IMR-90 (cell line): ENCODE measurements at regions not wholly inside any gene's neighbourhood (a gene's known extent, or its start where the extent isn't known, plus 50 kb on each side); places are given as distances from the start of the nearest gene placed in this dataset.

Experiments used
- ATAC-seq: fragments of 200-7000 bp; cut with Tn5 transposase; 2 replicates; pipeline ENCODE4 v1.9.1; 2020; ENCODE audit warnings: low read depth, mild to moderate bottlenecking, moderate library complexity
- BruUV-seq: library from RNA; stranded (reverse); fragments of 400-500 nt; replicated peaks from 2 replicates; lab custom pipeline; 2021; lab: Mats Ljungman, UMichigan
- CTCF ChIA-PET: fragments of 300-600 bp; formaldehyde crosslinking; extraction: SDS; loops from one replicate; lab custom pipeline; 2021; ENCODE audit warnings: antibody characterized with exemption; lab: Yijun Ruan, JAX
- POLR2A ChIA-PET: fragments of 300-600 bp; sonication (Branson Sonifier 250); formaldehyde crosslinking; loops from one replicate; lab custom pipeline; 2022; ENCODE audit warnings: antibody characterized with exemption; ENCODE audit not compliant: unreplicated experiment; lab: Charles Lee
- DNase-seq: peaks from one replicate; pipeline ENCODE4 v3.0.0; 2013
- H2AFZ ChIP-seq: replicated peaks from 2 replicates; pipeline ENCODE3; 2013; ENCODE audit warnings: low read length, mild to moderate bottlenecking; ENCODE audit not compliant: poor library complexity
- H2AK5ac ChIP-seq: 2 replicates; pipeline ENCODE4 v1.6.1; 2013; ENCODE audit warnings: low read depth, low read length, inconsistent platforms
- H2AK9ac ChIP-seq: replicated peaks from 2 replicates; pipeline ENCODE3; 2013; ENCODE audit warnings: mild to moderate bottlenecking, low read depth, low read length, moderate library complexity; ENCODE audit not compliant: poor library complexity
- H2BK120ac ChIP-seq: 2 replicates; pipeline ENCODE4 v1.6.1; 2013; ENCODE audit warnings: low read depth, low read length, inconsistent platforms
- H2BK15ac ChIP-seq: 3 replicates; pipeline ENCODE4 v1.6.1; 2013; ENCODE audit warnings: low read depth, low read length, inconsistent platforms
- H2BK20ac ChIP-seq: 2 replicates; pipeline ENCODE4 v1.6.1; 2013; ENCODE audit warnings: low read depth, mild to moderate bottlenecking, inconsistent platforms, low read length, moderate library complexity
- H2BK5ac ChIP-seq: 2 replicates; pipeline ENCODE4 v1.6.1; 2013; ENCODE audit warnings: mild to moderate bottlenecking, low read depth, low read length, inconsistent platforms; ENCODE audit not compliant: poor library complexity, severe bottlenecking
- H3K14ac ChIP-seq: replicated peaks from 2 replicates; pipeline ENCODE4 v1.6.1; 2013; ENCODE audit warnings: low read depth, low read length, inconsistent platforms
- H3K18ac ChIP-seq: 2 replicates; pipeline ENCODE4 v1.6.1; 2013; ENCODE audit warnings: low read depth, low read length, control low read depth
- H3K23ac ChIP-seq: 2 replicates; pipeline ENCODE4 v1.6.1; 2013; ENCODE audit warnings: low read depth, low read length, inconsistent platforms
- H3K27ac ChIP-seq: 2 replicates; pipeline ENCODE4 v1.5.1; 2013; ENCODE audit warnings: mild to moderate bottlenecking, control low read depth, low read length; ENCODE audit not compliant: insufficient read depth
- H3K27me3 ChIP-seq: 2 replicates; pipeline ENCODE4 v1.6.1; 2013; ENCODE audit warnings: low read length; ENCODE audit not compliant: control insufficient read depth, insufficient read depth
- H3K36me3 ChIP-seq: 2 replicates; pipeline ENCODE4 v1.6.1; 2013; ENCODE audit warnings: low read length, mixed read lengths; ENCODE audit not compliant: control insufficient read depth, insufficient read depth
- H3K4ac ChIP-seq: 2 replicates; pipeline ENCODE4 v1.6.1; 2013; ENCODE audit warnings: low read depth, low read length, inconsistent platforms
- H3K4me1 ChIP-seq: 2 replicates; pipeline ENCODE4 v1.6.1; 2013; ENCODE audit warnings: low read length, mixed read lengths; ENCODE audit not compliant: control insufficient read depth, insufficient read depth
- H3K4me2 ChIP-seq: 2 replicates; pipeline ENCODE4 v1.6.1; 2013; ENCODE audit warnings: low read depth, mild to moderate bottlenecking, control low read depth, low read length, moderate library complexity
- H3K4me3 ChIP-seq: 2 replicates; pipeline ENCODE4 v1.5.1; 2013; ENCODE audit warnings: low read depth, mild to moderate bottlenecking, control low read depth, low read length, moderate library complexity; ENCODE audit not compliant: insufficient read depth
- H3K56ac ChIP-seq: 2 replicates; pipeline ENCODE4 v1.6.1; 2013; ENCODE audit warnings: low read length, inconsistent platforms; ENCODE audit not compliant: insufficient read depth; ENCODE audit errors: extremely low read depth
- H3K79me1 ChIP-seq, 2 experiments: 2 replicates each; pipeline ENCODE4 v1.6.1; 2013; ENCODE audit warnings: low read length in 2 of 2, inconsistent platforms in 1 of 2, low read depth in 1 of 2
- H3K9ac ChIP-seq: 2 replicates; pipeline ENCODE4 v1.6.1; 2013; ENCODE audit warnings: low read depth, low read length, control low read depth
- H3K9me1 ChIP-seq: 2 replicates; pipeline ENCODE4 v1.6.1; 2013; ENCODE audit warnings: low read length, inconsistent platforms; ENCODE audit not compliant: insufficient read depth
- H3K9me3 ChIP-seq: 2 replicates; pipeline ENCODE4 v1.6.1; 2013; ENCODE audit warnings: low read length; ENCODE audit not compliant: control insufficient read depth, insufficient read depth
- H4K20me1 ChIP-seq: 2 replicates; pipeline ENCODE4 v1.6.1; 2013; ENCODE audit warnings: low read length, inconsistent platforms; ENCODE audit not compliant: insufficient read depth
- H4K5ac ChIP-seq: 2 replicates; pipeline ENCODE4 v1.6.1; 2013; ENCODE audit warnings: mild to moderate bottlenecking, low read depth, low read length, control low read depth
- H4K8ac ChIP-seq, 2 experiments: 2 replicates each; pipeline ENCODE4 v1.6.1; 2013; ENCODE audit warnings: low read depth in 2 of 2, low read length in 2 of 2, control low read depth in 1 of 2, inconsistent platforms in 1 of 2
- H4K91ac ChIP-seq: 2 replicates; pipeline ENCODE4 v1.6.1; 2013; ENCODE audit warnings: low read depth, low read length, inconsistent platforms; ENCODE audit not compliant: insufficient read depth
- CEBPB ChIP-seq: IDR thresholded peaks from 2 replicates; pipeline ENCODE4 v1.6.1; 2012; ENCODE audit warnings: low read depth, low read length, improper control_type of control experiment
- CHD1 ChIP-seq: IDR thresholded peaks from 2 replicates; pipeline ENCODE4 v1.6.1; 2012; ENCODE audit warnings: low read depth, low read length, improper control_type of control experiment
- CTCF ChIP-seq: conservative IDR thresholded peaks from 2 replicates; pipeline ENCODE4 v1.5.1; 2012; ENCODE audit warnings: mild to moderate bottlenecking, low read depth, low read length, improper control_type of control experiment
- ELK1 ChIP-seq: fragments of 150-350 bp; IDR thresholded peaks from 2 replicates; pipeline ENCODE4 v1.6.1; 2016; ENCODE audit warnings: low read depth, mild to moderate bottlenecking, low read length, moderate library complexity, borderline replicate concordance
- FOS ChIP-seq: fragments of 150-350 bp; IDR thresholded peaks from 2 replicates; pipeline ENCODE4 v1.6.1; 2016; ENCODE audit warnings: low read depth, low read length
- MAFK ChIP-seq: IDR thresholded peaks from 2 replicates; pipeline ENCODE4 v1.6.1; 2012; ENCODE audit warnings: low read depth, low read length, improper control_type of control experiment
- MXI1 ChIP-seq: IDR thresholded peaks from 2 replicates; pipeline ENCODE4 v1.6.1; 2012; ENCODE audit warnings: low read depth, mild to moderate bottlenecking, low read length, moderate library complexity, borderline replicate concordance
- NFE2L2 ChIP-seq: fragments of 150-350 bp; IDR thresholded peaks from 2 replicates; pipeline ENCODE4 v1.6.1; 2016; ENCODE audit warnings: low read depth, mild to moderate bottlenecking, low read length
- POLR2A ChIP-seq: IDR thresholded peaks from 2 replicates; pipeline ENCODE4 v1.6.1; 2012; ENCODE audit warnings: mild to moderate bottlenecking, low read depth, low read length
- RAD21 ChIP-seq: IDR thresholded peaks from 2 replicates; pipeline ENCODE4 v1.6.1; 2012; ENCODE audit warnings: low read length, improper control_type of control experiment
- RCOR1 ChIP-seq: IDR thresholded peaks from 2 replicates; pipeline ENCODE4 v1.6.1; 2012; ENCODE audit warnings: mild to moderate bottlenecking, low read length, improper control_type of control experiment; ENCODE audit not compliant: insufficient replicate concordance
- USF2 ChIP-seq: fragments of 150-350 bp; IDR thresholded peaks from 2 replicates; pipeline ENCODE4 v1.6.1; 2017; ENCODE audit warnings: mild to moderate bottlenecking, antibody characterized with exemption, low read length, low read depth
- WGBS, 2 experiments: methylation state at CpG; one replicate each; pipeline versions ENCODE4 v1.1.5 to v1.1.7; 2013; ENCODE audit warnings: missing lambda C conversion rate in 2 of 2; ENCODE audit not compliant: insufficient read length in 1 of 2; ENCODE audit errors: extremely low coverage in 2 of 2; 5-methylcytosine and 5-hydroxymethylcytosine counted together
- dilution Hi-C: fragments of 300-500 bp; cut with HindIII; formaldehyde crosslinking; loops from one replicate; pipeline ENCODE4 v1.14.3; 2018; ENCODE audit warnings: low sequenced_read_pairs; ENCODE audit not compliant: unreplicated experiment
- in situ Hi-C: fragments of 300-500 bp; cut with MboI; formaldehyde crosslinking; loops from 3 replicates; pipeline ENCODE4 v1.14.3; 2019; ENCODE audit warnings: low sequenced_read_pairs, inconsistent platforms, mixed read lengths
- intact Hi-C: fragments of 100-400 bp; cut with micrococcal nuclease; formaldehyde crosslinking; loops from 2 replicates; pipeline ENCODE4 v1.10.0; 2022

GRCh38 chr6:92716638-92717037 is 702.7 kb downstream of the EPHA7 start:
- dilution Hi-C loops (no loop called here), in situ Hi-C loops (no loop called here)
- CTCF ChIA-PET, result no interaction called here

More at GRCh38 chr6:92716638-92717037, 702.7 kb downstream of the EPHA7 start:
- POLR2A ChIA-PET, result no interaction called here
- TF ChIP-seq ELK1 (no peak), RCOR1 (no peak), USF2 (no peak), RAD21 (no peak), MXI1 (no peak), MAFK (no peak), CTCF (no peak), POLR2A (no peak), FOS (no peak), CHD1 (no peak), NFE2L2 (no peak), CEBPB (no peak)
- no peak overlapping the region for H2BK120ac ChIP-seq
- H3K18ac ChIP-seq, result no peak overlapping the region
- no peak overlapping the region for H4K8ac ChIP-seq
- no peak overlapping the region for H3K4me2 ChIP-seq
- no peak overlapping the region for H2AK9ac ChIP-seq
- BruUV-seq, result no TSS peak
- H3K79me1 ChIP-seq, result no peaks in the 10 kb centered on the region
- no peak overlapping the region for H2AFZ ChIP-seq
- no peaks in the 10 kb centered on the region; the same call in 1 of the 2 replicates for H3K4me1 ChIP-seq
- H2BK5ac ChIP-seq, result no peak overlapping the region
- no peaks in the 10 kb centered on the region for H3K36me3 ChIP-seq
- H3K9me1 ChIP-seq, result no peaks in the 10 kb centered on the region
- no peak overlapping the region for H3K9ac ChIP-seq
- no peaks in the 10 kb centered on the region for H3K27me3 ChIP-seq
- H2AK5ac ChIP-seq, result no peak overlapping the region
- no peak overlapping the region for H3K4me3 ChIP-seq
- no peaks in the 10 kb centered on the region for H4K20me1 ChIP-seq
- H3K4ac ChIP-seq, result no peak overlapping the region
- no peak overlapping the region for H4K91ac ChIP-seq
- DNase-seq (no peak), ATAC-seq (no peak)
- H3K27ac ChIP-seq, result no peak overlapping the region
- no peak overlapping the region for H3K14ac ChIP-seq
- H3K56ac ChIP-seq, result no peak overlapping the region
- no peak overlapping the region for H2BK15ac ChIP-seq
- H2BK20ac ChIP-seq, result no peak overlapping the region
- intact Hi-C loops, result loop anchor here (5.0 kb wide), 1 partner anchor 41 kb away; no protein-coding TSS in a partner anchor
- no peaks in the 10 kb centered on the region for H3K9me3 ChIP-seq
- no peak overlapping the region for H3K23ac ChIP-seq
- no peak overlapping the region for H4K5ac ChIP-seq
- 40% methylated on average over 1 of the region's 4 CpGs; no CpG with 5 or more reads in 1 of the 2 experiments for WGBS, 2 experiments
